Panc1 (cell line): ENCODE measurements at regions not wholly inside any gene's neighbourhood (a gene's known extent, or its start where the extent isn't known, plus 50 kb on each side); places are given as distances from the start of the nearest gene placed in this dataset.

Source experiments
- ATAC-seq: fragments of 200-7000 bp; cut with Tn5 transposase; 2 replicates; pipeline ENCODE4 v1.9.1; 2020; ENCODE audit warnings: mild to moderate bottlenecking, moderate library complexity
- BruUV-seq: library from RNA; stranded (reverse); fragments of 400-500 nt; replicated peaks from 2 replicates; lab custom pipeline; 2021; lab: Mats Ljungman, UMichigan
- CTCF ChIA-PET: fragments of 300-600 bp; sonication (Branson Sonifier 250); formaldehyde crosslinking; loops from one replicate; lab custom pipeline; 2022; ENCODE audit warnings: antibody characterized with exemption; lab: Charles Lee
- POLR2A ChIA-PET: fragments of 300-600 bp; sonication (Branson Sonifier 250); formaldehyde crosslinking; loops from one replicate; lab custom pipeline; 2022; ENCODE audit warnings: antibody characterized with exemption; lab: Charles Lee
- DNase-seq: peaks from one replicate; pipeline ENCODE4 v3.0.0-alpha.2; 2010; ENCODE audit warnings: low read depth, low spot score
- H3K27ac ChIP-seq: 2 replicates; pipeline ENCODE4 v1.5.1; 2011; ENCODE audit warnings: mild to moderate bottlenecking, low read length, inconsistent platforms
- H3K27me3 ChIP-seq: fragments of 200-500 bp; sonication (Bioruptor generic); 2 replicates; pipeline ENCODE4 v1.6.0; 2014; ENCODE audit warnings: low read length, inconsistent platforms; ENCODE audit not compliant: control insufficient read depth, insufficient read depth
- H3K36me3 ChIP-seq: fragments of 200-500 bp; sonication (Bioruptor generic); 2 replicates; pipeline ENCODE4 v1.5.1; 2014; ENCODE audit warnings: inconsistent platforms, mild to moderate bottlenecking, low read length, moderate library complexity; ENCODE audit not compliant: control insufficient read depth, insufficient read depth
- H3K4me1 ChIP-seq: 2 replicates; pipeline ENCODE4 v1.5.1; 2011; ENCODE audit warnings: inconsistent platforms, mild to moderate bottlenecking, low read length, moderate library complexity; ENCODE audit not compliant: control insufficient read depth, insufficient read depth
- H3K4me3 ChIP-seq, 2 experiments: 2 replicates each; pipeline ENCODE4 v1.5.1; 2011 to 2012; ENCODE audit warnings: low read depth in 2 of 2, low read length in 2 of 2, mild to moderate bottlenecking in 2 of 2, inconsistent platforms in 1 of 2, moderate library complexity in 1 of 2
- H3K9me3 ChIP-seq: fragments of 200-500 bp; sonication (Bioruptor generic); 2 replicates; pipeline ENCODE4 v1.5.1; 2014; ENCODE audit warnings: low read depth, mild to moderate bottlenecking, inconsistent platforms, low read length, moderate library complexity; ENCODE audit not compliant: control insufficient read depth, insufficient read depth
- POLR2AphosphoS5 ChIP-seq: IDR thresholded peaks from 2 replicates; pipeline ENCODE4 v1.6.1; 2012; ENCODE audit warnings: mild to moderate bottlenecking, low read depth, low read length, moderate library complexity
- SIN3A ChIP-seq: IDR thresholded peaks from 2 replicates; pipeline ENCODE4 v1.6.1; 2012; ENCODE audit warnings: low read depth, mild to moderate bottlenecking, low read length, moderate library complexity, borderline replicate concordance; ENCODE audit not compliant: insufficient read depth
- TCF7L2 ChIP-seq: IDR thresholded peaks from 2 replicates; pipeline ENCODE4 v1.6.1; 2011; ENCODE audit warnings: mild to moderate bottlenecking, low read depth, low read length, inconsistent platforms
- in situ Hi-C: cut with HindIII; loops from 2 replicates; pipeline ENCODE4 v1.10.0; 2016; ENCODE audit warnings: low sequenced_read_pairs, low pct_unique_long_range_greater_than_20kb
- intact Hi-C: fragments of 100-400 bp; cut with micrococcal nuclease; formaldehyde crosslinking; loops from one replicate; pipeline ENCODE4 v1.10.0; 2022; ENCODE audit not compliant: unreplicated experiment
- TF ChIP-seq, protein P1 (sequence below): fragments of 450-650 bp; IDR thresholded peaks from 2 replicates; pipeline ENCODE4 v1.5.1; 2017; ENCODE audit warnings: mild to moderate bottlenecking
- TF ChIP-seq, protein P2 (sequence below), 2 experiments: IDR thresholded peaks; 2 replicates each; pipeline ENCODE4 v1.6.1; 2011 to 2012; ENCODE audit warnings: low read depth in 2 of 2, control low read depth in 1 of 2, low read length in 1 of 2, mild to moderate bottlenecking in 1 of 2, moderate library complexity in 1 of 2; ENCODE audit not compliant: insufficient read depth in 1 of 2

DNA sequence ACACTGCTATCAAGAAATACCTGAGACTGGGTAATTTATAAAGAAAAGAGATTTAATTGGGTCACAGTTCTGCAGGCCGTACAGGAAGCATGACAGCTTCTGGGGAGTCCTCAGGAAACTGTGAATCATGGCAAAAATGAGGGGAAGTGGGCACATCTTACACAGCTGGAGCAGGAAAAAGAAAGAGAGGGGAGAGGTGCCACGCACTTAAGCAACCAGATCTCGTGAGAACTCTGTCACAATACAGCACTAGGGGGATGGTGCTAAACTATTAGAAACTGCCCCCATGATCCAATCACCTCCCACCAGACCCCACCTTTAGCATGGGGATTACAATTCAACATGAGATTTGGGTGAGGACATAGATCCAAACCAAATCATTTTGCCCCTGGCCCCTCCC lies 105.5 kb upstream of the CPLX2 start:
- no peak overlapping the region for H3K4me3 ChIP-seq
- no peaks in the 10 kb centered on the region for H3K4me1 ChIP-seq
- in situ Hi-C loops (no loop called here), intact Hi-C loops (no loop called here)
- BruUV-seq: no TSS peak
- no peak overlapping the region for H3K27ac ChIP-seq
- ChIA-PET CTCF (no interaction called here), POLR2A (no interaction called here)
- no peak for ATAC-seq
- no peak for TF ChIP-seq TCF7L2
- TF ChIP-seq SIN3A: no peak
- TF ChIP-seq, protein P1, sequence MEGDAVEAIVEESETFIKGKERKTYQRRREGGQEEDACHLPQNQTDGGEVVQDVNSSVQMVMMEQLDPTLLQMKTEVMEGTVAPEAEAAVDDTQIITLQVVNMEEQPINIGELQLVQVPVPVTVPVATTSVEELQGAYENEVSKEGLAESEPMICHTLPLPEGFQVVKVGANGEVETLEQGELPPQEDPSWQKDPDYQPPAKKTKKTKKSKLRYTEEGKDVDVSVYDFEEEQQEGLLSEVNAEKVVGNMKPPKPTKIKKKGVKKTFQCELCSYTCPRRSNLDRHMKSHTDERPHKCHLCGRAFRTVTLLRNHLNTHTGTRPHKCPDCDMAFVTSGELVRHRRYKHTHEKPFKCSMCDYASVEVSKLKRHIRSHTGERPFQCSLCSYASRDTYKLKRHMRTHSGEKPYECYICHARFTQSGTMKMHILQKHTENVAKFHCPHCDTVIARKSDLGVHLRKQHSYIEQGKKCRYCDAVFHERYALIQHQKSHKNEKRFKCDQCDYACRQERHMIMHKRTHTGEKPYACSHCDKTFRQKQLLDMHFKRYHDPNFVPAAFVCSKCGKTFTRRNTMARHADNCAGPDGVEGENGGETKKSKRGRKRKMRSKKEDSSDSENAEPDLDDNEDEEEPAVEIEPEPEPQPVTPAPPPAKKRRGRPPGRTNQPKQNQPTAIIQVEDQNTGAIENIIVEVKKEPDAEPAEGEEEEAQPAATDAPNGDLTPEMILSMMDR: no peak
- TF ChIP-seq POLR2AphosphoS5: no peak
- TF ChIP-seq, protein P2, sequence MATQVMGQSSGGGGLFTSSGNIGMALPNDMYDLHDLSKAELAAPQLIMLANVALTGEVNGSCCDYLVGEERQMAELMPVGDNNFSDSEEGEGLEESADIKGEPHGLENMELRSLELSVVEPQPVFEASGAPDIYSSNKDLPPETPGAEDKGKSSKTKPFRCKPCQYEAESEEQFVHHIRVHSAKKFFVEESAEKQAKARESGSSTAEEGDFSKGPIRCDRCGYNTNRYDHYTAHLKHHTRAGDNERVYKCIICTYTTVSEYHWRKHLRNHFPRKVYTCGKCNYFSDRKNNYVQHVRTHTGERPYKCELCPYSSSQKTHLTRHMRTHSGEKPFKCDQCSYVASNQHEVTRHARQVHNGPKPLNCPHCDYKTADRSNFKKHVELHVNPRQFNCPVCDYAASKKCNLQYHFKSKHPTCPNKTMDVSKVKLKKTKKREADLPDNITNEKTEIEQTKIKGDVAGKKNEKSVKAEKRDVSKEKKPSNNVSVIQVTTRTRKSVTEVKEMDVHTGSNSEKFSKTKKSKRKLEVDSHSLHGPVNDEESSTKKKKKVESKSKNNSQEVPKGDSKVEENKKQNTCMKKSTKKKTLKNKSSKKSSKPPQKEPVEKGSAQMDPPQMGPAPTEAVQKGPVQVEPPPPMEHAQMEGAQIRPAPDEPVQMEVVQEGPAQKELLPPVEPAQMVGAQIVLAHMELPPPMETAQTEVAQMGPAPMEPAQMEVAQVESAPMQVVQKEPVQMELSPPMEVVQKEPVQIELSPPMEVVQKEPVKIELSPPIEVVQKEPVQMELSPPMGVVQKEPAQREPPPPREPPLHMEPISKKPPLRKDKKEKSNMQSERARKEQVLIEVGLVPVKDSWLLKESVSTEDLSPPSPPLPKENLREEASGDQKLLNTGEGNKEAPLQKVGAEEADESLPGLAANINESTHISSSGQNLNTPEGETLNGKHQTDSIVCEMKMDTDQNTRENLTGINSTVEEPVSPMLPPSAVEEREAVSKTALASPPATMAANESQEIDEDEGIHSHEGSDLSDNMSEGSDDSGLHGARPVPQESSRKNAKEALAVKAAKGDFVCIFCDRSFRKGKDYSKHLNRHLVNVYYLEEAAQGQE (IDR thresholded peaks at IDR 0.05; ENCODE audit: insufficient read depth in 1 of 2, low read depth in 2 of 2, low read length in 1 of 2): no peak
- H3K27me3 ChIP-seq: peaks cover 3% of the 10 kb centered on the region; the same call in 1 of the 2 replicates
- H3K9me3 ChIP-seq: no peaks in the 10 kb centered on the region
- no peaks in the 10 kb centered on the region for H3K36me3 ChIP-seq
- DNase-seq: no peak

DNA sequence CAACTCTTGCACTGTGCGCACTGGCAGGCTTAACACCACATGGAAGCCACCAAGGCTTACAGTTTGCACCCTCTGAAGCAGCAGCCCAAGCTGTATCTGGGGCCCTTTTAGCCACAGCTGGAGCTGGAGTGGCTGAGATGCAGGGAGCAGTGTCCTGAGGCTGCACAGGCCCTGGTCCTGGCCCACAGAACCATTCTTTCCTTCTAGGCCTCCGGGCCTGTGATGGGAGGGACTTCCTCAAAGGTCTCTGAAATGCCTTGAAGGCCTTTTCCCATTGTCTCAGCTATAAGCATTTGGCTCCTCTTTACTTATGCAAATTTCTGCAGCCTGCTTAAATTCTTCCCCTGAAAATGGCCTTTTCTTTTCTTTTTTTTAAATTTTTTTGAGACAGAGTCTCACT lies 104.4 kb upstream of the CPLX2 start:
- CTCF ChIA-PET: no interaction called here
- in situ Hi-C loops: no loop called here

DNA sequence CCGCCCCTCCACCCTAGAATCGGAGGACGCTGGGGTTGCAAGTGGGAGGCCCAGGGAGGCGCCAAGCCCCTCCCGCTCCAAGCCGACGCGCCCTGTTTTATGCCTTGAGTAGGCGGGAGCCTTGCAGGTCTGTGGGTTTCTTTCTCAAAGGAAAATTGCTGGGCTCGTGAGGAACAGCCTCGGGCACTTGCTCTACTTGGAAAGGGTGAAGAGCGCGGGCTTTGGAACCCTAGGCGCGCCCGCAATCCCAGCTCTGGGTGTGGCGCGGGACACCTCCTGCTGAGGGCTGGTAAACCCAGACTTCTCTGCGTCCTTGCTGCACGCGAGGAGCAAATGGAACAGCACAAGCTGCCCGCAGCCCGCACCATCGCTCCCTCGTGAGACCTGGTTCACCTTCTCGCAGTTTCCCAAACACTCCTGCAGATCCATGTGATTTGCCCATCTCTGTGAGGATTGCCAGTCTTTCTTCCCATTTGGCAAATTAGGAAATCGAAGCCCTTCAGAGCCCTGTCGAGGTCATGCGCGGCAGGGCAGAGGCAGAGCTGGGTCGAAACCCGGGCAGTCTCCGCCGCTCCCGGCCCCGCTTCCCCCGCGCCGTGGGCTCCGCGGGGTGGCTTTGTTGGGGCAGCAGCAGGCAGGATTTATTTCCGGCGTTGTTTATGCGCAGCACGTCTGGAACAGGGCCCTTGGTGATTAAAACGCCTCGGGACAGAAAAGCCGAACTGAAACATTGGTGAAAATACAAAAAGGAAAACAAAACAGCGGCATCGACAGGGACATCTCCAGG lies 98.4 kb upstream of the CPLX2 start:
- DNase-seq (no peak), ATAC-seq (no peak)
- POLR2A ChIA-PET: no interaction called here
- in situ Hi-C loops (no loop called here), intact Hi-C loops (no loop called here)
- TF ChIP-seq POLR2AphosphoS5: no peak
- TF ChIP-seq SIN3A: no peak
- TF ChIP-seq, protein P2 (IDR thresholded peaks at IDR 0.05; ENCODE audit: insufficient read depth in 1 of 2, low read depth in 2 of 2, low read length in 1 of 2): no peak
- TF ChIP-seq, protein P1: no peak
- TF ChIP-seq TCF7L2: no peak
- CTCF ChIA-PET: no interaction called here
- no peak overlapping the region for H3K27ac ChIP-seq
- BruUV-seq: no TSS peak
- no peaks in the 10 kb centered on the region for H3K4me1 ChIP-seq
- no peak overlapping the region for H3K4me3 ChIP-seq
- no peaks in the 10 kb centered on the region for H3K9me3 ChIP-seq
- no peaks in the 10 kb centered on the region for H3K36me3 ChIP-seq
- H3K27me3 ChIP-seq: no peaks in the 10 kb centered on the region

More for the DNA sequence above, 104.4 kb upstream of the CPLX2 start:
- DNase-seq (no peak), ATAC-seq (no peak)
- peaks cover 3% of the 10 kb centered on the region; the same call in 1 of the 2 replicates for H3K27me3 ChIP-seq
- no peaks in the 10 kb centered on the region for H3K9me3 ChIP-seq
- no peaks in the 10 kb centered on the region for H3K36me3 ChIP-seq
- H3K4me3 ChIP-seq: no peak overlapping the region
- BruUV-seq: no TSS peak
- intact Hi-C loops: no loop called here
- no peaks in the 10 kb centered on the region for H3K4me1 ChIP-seq
- POLR2A ChIA-PET: no interaction called here
- H3K27ac ChIP-seq: no peak overlapping the region
- TF ChIP-seq POLR2AphosphoS5: no peak
